Activated CD4-positive, alpha-beta T cell treated with anti-CD3 and anti-CD28 coated beads for 1 hour (primary cell): ENCODE measurements at regions not wholly inside any gene's neighbourhood (a gene's known extent, or its start where the extent isn't known, plus 50 kb on each side); places are given as distances from the start of the nearest gene placed in this dataset.
"Not testable (repeated sequence)": the region's sequence is repeated elsewhere in the genome, so short reads cannot be mapped to it uniquely, and the experiment has no call there.

Experiments
- DNase-seq: peaks from one replicate; pipeline ENCODE4 v3.0.0-alpha.2; 2020

GRCh38 chr2:238600506-238601432 lies 174.0 kb downstream of the ASB1 start:
- DNase-seq: no peak

- DNase-seq: no peak
Observed at GRCh38 chr2:238601433-238602222, 174.9 kb downstream of the ASB1 start.

GRCh38 chr2:238602223-238602960 lies 175.7 kb downstream of the ASB1 start:
- DNase-seq: no peak

GRCh38 chr2:238603596-238603995 lies 176.9 kb downstream of the ASB1 start:
- no peak for DNase-seq

GRCh38 chr2:238606311-238606710 lies 179.6 kb downstream of the ASB1 start:
- DNase-seq: no peak

GRCh38 chr2:238613610-238614009 lies 186.9 kb downstream of the ASB1 start:
- DNase-seq: no peak

- DNase-seq: no peak
Observed at GRCh38 chr2:238614376-238614775, 187.6 kb downstream of the ASB1 start.

GRCh38 chr2:238615187-238615586 lies 188.5 kb downstream of the ASB1 start:
- no peak for DNase-seq

GRCh38 chr2:238616681-238617080 lies 190.0 kb downstream of the ASB1 start:
- no peak for DNase-seq

GRCh38 chr2:238618494-238619283 lies 192.0 kb downstream of the ASB1 start:
- not testable (repeated sequence) for DNase-seq

GRCh38 chr2:238627899-238628298 lies 201.2 kb downstream of the ASB1 start:
- no peak for DNase-seq

- no peak for DNase-seq
Observed at GRCh38 chr2:238629064-238629463, 202.3 kb downstream of the ASB1 start.

- no peak for DNase-seq
Observed at GRCh38 chr2:238631491-238632180, 204.9 kb downstream of the ASB1 start.

- no peak for DNase-seq
Observed at GRCh38 chr2:238632181-238633060, 205.7 kb downstream of the ASB1 start.

- DNase-seq: no peak
Observed at GRCh38 chr2:238633426-238634328, 206.9 kb downstream of the ASB1 start.

GRCh38 chr2:238634701-238635357 lies 208.1 kb downstream of the ASB1 start:
- DNase-seq: no peak

GRCh38 chr2:238635647-238636051 lies 208.9 kb downstream of the ASB1 start:
- DNase-seq: no peak

GRCh38 chr2:238636269-238637073 lies 209.7 kb downstream of the ASB1 start:
- no peak for DNase-seq
